CD8-positive, alpha-beta memory T cell (primary cell): ENCODE measurements at regions not wholly inside any gene's neighbourhood (a gene's known extent, or its start where the extent isn't known, plus 50 kb on each side); places are given as distances from the start of the nearest gene placed in this dataset.

Experiments
- CTCF ChIA-PET: fragments of 350-600 bp; sonication (Branson Sonifier 250); formaldehyde crosslinking; loops from one replicate; lab custom pipeline; 2021; ENCODE audit warnings: antibody characterized with exemption; lab: Charles Lee
- POLR2A ChIA-PET: fragments of 350-600 bp; sonication (Branson Sonifier 250); formaldehyde crosslinking; loops from one replicate; lab custom pipeline; 2021; ENCODE audit warnings: antibody characterized with exemption; lab: Charles Lee
- DNase-seq, 5 donors: peaks; one replicate each; pipeline versions ENCODE4 v3.0.0 to v3.0.0-alpha.2; 2020 to 2022; ENCODE audit warnings: mixed read lengths in 1 of 5
- H3K27ac ChIP-seq: one replicate; pipeline ENCODE4 v1.7.0; 2013; ENCODE audit warnings: low read depth, mild to moderate bottlenecking, low read length, moderate library complexity
- H3K27me3 ChIP-seq: 2 replicates; pipeline ENCODE4 v1.7.0; 2013; ENCODE audit warnings: low read length, mild to moderate bottlenecking; ENCODE audit not compliant: insufficient read depth, poor library complexity, severe bottlenecking
- H3K36me3 ChIP-seq: 2 replicates; pipeline ENCODE4 v1.7.0; 2013; ENCODE audit warnings: mild to moderate bottlenecking, low read length, moderate library complexity; ENCODE audit not compliant: insufficient read depth
- H3K4me1 ChIP-seq: 2 replicates; pipeline ENCODE4 v1.7.0; 2013; ENCODE audit warnings: mild to moderate bottlenecking, low read length, moderate library complexity; ENCODE audit not compliant: insufficient read depth
- H3K4me3 ChIP-seq: 2 replicates; pipeline ENCODE4 v1.7.0; 2013; ENCODE audit warnings: mild to moderate bottlenecking, low read length
- H3K9me3 ChIP-seq: 2 replicates; pipeline ENCODE4 v1.7.0; 2013; ENCODE audit warnings: mild to moderate bottlenecking, low read length
- H3K27ac Mint-ChIP-seq, 8 donors: one replicate each; pipeline ENCODE4 v1.8.0; 2020 to 2021; ENCODE audit warnings: mixed read lengths in 8 of 8, mild to moderate bottlenecking in 6 of 8, inconsistent platforms in 3 of 8, moderate library complexity in 3 of 8
- H3K27me3 Mint-ChIP-seq, 2 donors: one replicate each; pipeline ENCODE4 v1.8.0; 2020 to 2021; ENCODE audit warnings: mixed read lengths in 2 of 2, mild to moderate bottlenecking in 1 of 2, moderate library complexity in 1 of 2
- H3K36me3 Mint-ChIP-seq, 3 donors: one replicate each; pipeline ENCODE4 v1.8.0; 2020 to 2021; ENCODE audit warnings: mixed read lengths in 3 of 3, inconsistent platforms in 1 of 3, mild to moderate bottlenecking in 1 of 3
- H3K4me1 Mint-ChIP-seq, 3 donors: one replicate each; pipeline ENCODE4 v1.8.0; 2020 to 2021; ENCODE audit warnings: mixed read lengths in 3 of 3, inconsistent platforms in 1 of 3, mild to moderate bottlenecking in 1 of 3
- H3K4me3 Mint-ChIP-seq, 7 donors: one replicate each; pipeline ENCODE4 v1.8.0; 2020 to 2021; ENCODE audit warnings: mixed read lengths in 7 of 7, mild to moderate bottlenecking in 6 of 7, moderate library complexity in 4 of 7, inconsistent platforms in 2 of 7
- H3K9me3 Mint-ChIP-seq, 5 donors: one replicate each; pipeline ENCODE4 v1.8.0; 2020 to 2022; ENCODE audit warnings: mixed read lengths in 5 of 5, mild to moderate bottlenecking in 3 of 5, moderate library complexity in 2 of 5, inconsistent platforms in 1 of 5

DNA sequence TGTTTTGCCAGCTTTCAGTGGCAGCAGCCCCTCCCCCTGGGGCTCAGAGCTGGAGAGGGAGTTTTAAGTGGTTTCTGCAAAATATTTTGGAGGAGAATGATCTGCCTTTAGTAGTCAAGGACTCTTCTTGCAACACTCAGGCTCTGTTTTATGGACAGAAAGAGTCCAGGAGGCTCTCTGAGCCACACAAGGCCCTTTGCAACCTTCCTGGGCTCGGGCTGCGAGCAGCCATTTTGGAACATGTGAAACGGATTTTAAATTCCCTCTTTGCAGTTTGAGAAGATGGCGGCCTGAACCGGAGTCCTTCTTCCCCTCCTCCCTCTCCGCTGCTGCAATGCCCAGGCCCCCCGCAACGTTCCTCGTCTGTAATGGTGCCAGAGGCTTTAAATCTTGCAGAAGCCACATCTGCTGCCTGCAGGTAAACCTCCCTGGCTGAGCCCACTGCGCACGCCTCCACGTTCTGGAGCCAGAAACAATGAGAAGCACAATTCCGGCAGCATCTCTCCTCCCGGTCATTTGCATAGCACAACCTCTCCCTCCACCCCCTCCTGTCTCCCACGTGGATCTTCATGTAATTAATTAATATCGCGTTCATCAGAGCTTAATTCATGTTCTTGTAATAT, 386.1 kb downstream of the SEC14L1 start:
- H3K27me3 ChIP-seq, result peaks cover 7% of the 10 kb centered on the region
- DNase-seq, result no peak
- POLR2A ChIA-PET, result no interaction called here
- Mint-ChIP-seq H3K36me3 (no peaks in the 10 kb centered on the region), H3K27ac (no peak overlapping the region), H3K27me3 (peaks cover 10 to 30% of the 10 kb centered on the region in 2 donors), H3K4me3 (no peak overlapping the region), H3K4me1 (peaks cover 4 to 13% (median 5%) of the 10 kb centered on the region in 3 donors), H3K9me3 (peaks cover 0 to 2% (median 0%) of the 10 kb centered on the region in 5 donors)
- H3K9me3 ChIP-seq, result no peaks in the 10 kb centered on the region
- H3K27ac ChIP-seq, result no peak overlapping the region
- CTCF ChIA-PET, result no interaction called here
- H3K36me3 ChIP-seq, result no peaks in the 10 kb centered on the region
- no peak overlapping the region for H3K4me3 ChIP-seq
- no peaks in the 10 kb centered on the region for H3K4me1 ChIP-seq

DNA sequence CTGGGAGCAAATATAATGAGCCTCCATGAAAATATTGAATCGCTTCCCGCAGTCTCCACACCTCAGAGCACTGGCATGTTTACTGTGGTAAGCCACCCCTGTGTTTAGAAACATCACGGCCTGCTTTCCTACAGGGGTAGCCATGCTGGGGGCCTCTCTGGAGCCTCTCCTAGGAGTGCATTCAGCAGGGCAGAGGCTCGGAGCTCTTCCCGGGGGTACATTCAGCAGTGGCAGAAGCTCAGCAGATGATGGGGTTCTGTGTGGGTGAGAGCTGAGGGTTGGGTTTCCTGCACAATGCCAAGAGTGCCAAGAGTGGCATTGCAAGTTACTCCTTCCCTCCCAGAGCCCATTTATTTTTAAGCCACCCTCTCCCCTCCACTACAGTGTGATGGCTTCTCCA, 386.6 kb downstream of the SEC14L1 start:
- no peaks in the 10 kb centered on the region for H3K36me3 ChIP-seq
- H3K27me3 ChIP-seq, result peaks cover 7% of the 10 kb centered on the region
- H3K9me3 ChIP-seq, result no peaks in the 10 kb centered on the region
- H3K36me3 Mint-ChIP-seq, result no peaks in the 10 kb centered on the region
- ChIA-PET POLR2A (no interaction called here), CTCF (no interaction called here)
- no peak overlapping the region for H3K27ac Mint-ChIP-seq
- peaks cover 10 to 30% of the 10 kb centered on the region in 2 donors for H3K27me3 Mint-ChIP-seq
- H3K4me3 ChIP-seq, result no peak overlapping the region
- peaks cover 4 to 13% (median 5%) of the 10 kb centered on the region in 3 donors for H3K4me1 Mint-ChIP-seq
- DNase-seq, result no peak
- no peaks in the 10 kb centered on the region for H3K4me1 ChIP-seq
- no peak overlapping the region for H3K27ac ChIP-seq
- H3K9me3 Mint-ChIP-seq, result peaks cover 0 to 2% (median 0%) of the 10 kb centered on the region in 5 donors
- no peak overlapping the region for H3K4me3 Mint-ChIP-seq

DNA sequence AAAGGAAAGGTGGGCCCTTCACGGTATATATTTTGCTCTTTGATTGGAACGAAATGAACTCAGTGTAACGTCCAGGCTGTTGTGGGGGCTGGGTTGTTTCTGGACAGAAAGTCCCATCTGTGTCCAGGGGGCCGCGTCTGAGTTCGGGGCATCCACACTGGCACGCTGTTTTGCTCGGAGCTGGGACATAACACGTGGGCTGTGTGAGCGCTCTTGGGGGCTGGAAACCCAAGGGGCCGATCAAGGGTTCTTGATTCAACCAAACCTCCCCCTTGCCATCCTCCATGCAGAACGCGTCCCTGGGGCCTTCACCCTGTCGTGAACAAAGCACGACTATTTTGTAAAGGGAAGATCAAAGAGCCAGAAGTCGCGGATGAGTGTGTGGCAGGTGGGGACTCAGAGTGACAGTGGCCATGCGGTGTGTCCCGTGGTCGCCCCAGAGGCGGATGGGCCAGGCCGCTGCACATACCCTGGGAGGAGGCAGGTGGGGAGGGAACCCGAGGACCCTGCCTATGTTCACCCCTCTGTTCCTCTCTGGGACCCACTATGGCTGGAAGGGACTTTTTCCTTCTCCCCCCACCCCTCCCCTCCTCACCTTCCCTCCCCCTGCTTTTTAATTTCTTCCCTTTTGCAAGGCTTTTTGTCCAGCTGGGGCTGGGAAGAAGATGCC, 387.2 kb downstream of the SEC14L1 start:
- Mint-ChIP-seq H3K27me3 (peaks cover 10 to 30% of the 10 kb centered on the region in 2 donors), H3K4me1 (peaks cover 4 to 15% (median 5%) of the 10 kb centered on the region in 3 donors), H3K4me3 (peak overlapping the region in 1 of 7 donors; percentile 8), H3K36me3 (no peaks in the 10 kb centered on the region), H3K27ac (no peak overlapping the region), H3K9me3 (peaks cover 0 to 2% (median 0%) of the 10 kb centered on the region in 5 donors)
- DNase-seq, result no peak
- CTCF ChIA-PET, result no interaction called here
- H3K9me3 ChIP-seq, result no peaks in the 10 kb centered on the region
- H3K4me3 ChIP-seq, result no peak overlapping the region
- peaks cover 7% of the 10 kb centered on the region for H3K27me3 ChIP-seq
- H3K27ac ChIP-seq, result no peak overlapping the region
- POLR2A ChIA-PET, result no interaction called here
- H3K4me1 ChIP-seq, result no peaks in the 10 kb centered on the region
- H3K36me3 ChIP-seq, result no peaks in the 10 kb centered on the region

DNA sequence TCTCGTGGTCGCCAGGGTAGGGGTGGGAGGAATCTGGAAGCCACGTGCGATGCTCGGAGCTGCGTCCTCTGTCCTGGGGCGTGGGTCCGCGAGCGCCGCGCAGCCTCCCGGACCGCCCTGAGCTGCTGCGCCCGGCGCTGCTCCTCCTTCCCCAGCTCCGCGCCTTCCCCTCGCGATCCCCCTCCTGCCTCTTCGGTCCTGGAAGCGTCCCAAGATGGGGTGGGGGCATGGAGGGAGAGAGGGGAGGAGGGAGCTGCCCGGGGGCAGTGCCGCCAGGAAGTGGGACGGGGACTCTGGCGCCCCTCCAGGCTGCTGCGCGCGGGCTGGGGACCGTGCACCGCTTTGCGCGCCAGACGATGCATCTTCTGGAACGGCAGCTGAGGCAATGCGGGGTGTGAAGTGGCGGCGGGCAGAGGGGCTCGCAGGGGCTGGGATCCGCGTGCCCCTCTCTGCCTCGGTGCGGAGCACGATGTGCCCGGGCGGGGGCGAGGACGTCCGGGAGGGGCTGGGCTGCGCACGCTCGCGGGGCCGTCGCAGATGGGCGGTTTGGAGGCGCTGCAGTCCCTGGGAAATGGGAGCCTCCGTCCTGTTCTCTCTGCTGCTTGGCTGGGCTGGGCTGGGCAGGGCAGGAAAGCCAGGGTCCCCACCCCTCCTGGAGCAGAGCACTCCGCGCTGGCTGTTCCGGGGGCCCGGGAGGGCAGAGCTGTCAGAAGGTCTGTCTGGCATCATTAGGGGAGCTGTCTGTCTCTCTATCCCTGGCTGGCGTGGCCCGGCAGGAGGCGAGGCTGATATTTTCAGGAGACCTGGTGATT, 388.0 kb downstream of the SEC14L1 start:
- Mint-ChIP-seq H3K27ac (no peak overlapping the region), H3K4me1 (peaks cover 4 to 15% (median 5%) of the 10 kb centered on the region in 3 donors), H3K27me3 (peaks cover 10 to 27% of the 10 kb centered on the region in 2 donors), H3K4me3 (peak overlapping the region in 3 of 7 donors; percentile 12 to 82 (median 51)), H3K9me3 (peaks cover 0 to 2% (median 0%) of the 10 kb centered on the region in 5 donors), H3K36me3 (no peaks in the 10 kb centered on the region)
- H3K27me3 ChIP-seq, result peaks cover 7% of the 10 kb centered on the region
- CTCF ChIA-PET, result no interaction called here
- POLR2A ChIA-PET, result no interaction called here
- no peak overlapping the region for H3K27ac ChIP-seq
- no peaks in the 10 kb centered on the region for H3K4me1 ChIP-seq
- H3K4me3 ChIP-seq, result no peak overlapping the region
- peak in 1 of 5 donors; percentile 19 for DNase-seq
- no peaks in the 10 kb centered on the region for H3K36me3 ChIP-seq
- H3K9me3 ChIP-seq, result no peaks in the 10 kb centered on the region

DNA sequence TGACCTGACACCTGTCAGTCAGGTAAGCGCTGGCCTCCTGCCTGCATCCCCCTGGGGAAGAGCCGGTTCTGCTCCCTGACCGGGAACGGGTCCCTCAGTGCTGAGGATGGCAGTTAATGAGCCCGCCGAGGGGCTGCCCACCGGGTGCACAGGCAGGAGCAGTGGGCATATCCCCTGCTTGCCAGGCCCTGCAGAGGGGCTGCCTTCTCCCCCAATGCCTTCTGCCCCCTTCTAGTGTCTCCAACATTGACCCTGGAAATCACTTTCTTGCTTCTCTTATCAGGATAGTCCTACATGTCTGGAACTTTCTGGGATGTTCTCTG, 388.5 kb downstream of the SEC14L1 start:
- POLR2A ChIA-PET, result no interaction called here
- Histone ChIP-seq H3K27ac (no peak overlapping the region), H3K36me3 (no peaks in the 10 kb centered on the region), H3K4me3 (no peak overlapping the region), H3K27me3 (peaks cover 7% of the 10 kb centered on the region), H3K4me1 (no peaks in the 10 kb centered on the region), H3K9me3 (no peaks in the 10 kb centered on the region)
- peaks cover 10 to 26% of the 10 kb centered on the region in 2 donors for H3K27me3 Mint-ChIP-seq
- no peak for DNase-seq
- H3K4me1 Mint-ChIP-seq, result peaks cover 4 to 15% (median 5%) of the 10 kb centered on the region in 3 donors
- CTCF ChIA-PET, result no interaction called here
- peak overlapping the region in 3 of 7 donors; percentile 5 to 51 (median 12) for H3K4me3 Mint-ChIP-seq
- no peak overlapping the region for H3K27ac Mint-ChIP-seq
- no peaks in the 10 kb centered on the region for H3K36me3 Mint-ChIP-seq
- H3K9me3 Mint-ChIP-seq, result peaks cover 0 to 4% (median 2%) of the 10 kb centered on the region in 5 donors

DNA sequence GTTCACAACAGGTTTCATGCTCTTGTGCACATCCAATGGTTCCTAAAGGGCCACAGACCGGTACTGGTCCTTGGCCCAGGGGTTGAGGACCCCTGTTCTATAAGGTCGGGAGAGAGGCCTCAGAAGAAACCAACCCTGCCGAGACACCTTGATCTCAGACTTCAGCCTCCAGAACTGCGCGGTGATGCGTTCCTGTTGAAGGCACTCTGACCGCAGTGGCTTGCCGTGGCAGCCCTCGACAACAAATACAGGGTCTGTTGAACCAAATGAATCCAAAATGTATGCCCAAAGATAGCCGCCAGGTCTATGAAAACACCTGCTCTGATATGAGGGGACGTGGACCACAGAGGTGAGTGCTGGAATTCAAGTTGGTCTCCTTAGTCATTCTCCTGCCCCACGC, 389.8 kb downstream of the SEC14L1 start:
- ChIA-PET POLR2A (no interaction called here), CTCF (no interaction called here)
- Mint-ChIP-seq H3K27me3 (peaks cover 7 to 26% of the 10 kb centered on the region in 2 donors), H3K27ac (no peak overlapping the region), H3K36me3 (no peaks in the 10 kb centered on the region), H3K4me3 (no peak overlapping the region), H3K9me3 (peaks cover 0 to 5% (median 2%) of the 10 kb centered on the region in 5 donors), H3K4me1 (peaks cover 5 to 18% (median 8%) of the 10 kb centered on the region in 3 donors)
- no peak for DNase-seq
- Histone ChIP-seq H3K27ac (no peak overlapping the region), H3K4me3 (no peak overlapping the region), H3K27me3 (peaks cover 7% of the 10 kb centered on the region), H3K9me3 (no peaks in the 10 kb centered on the region), H3K4me1 (no peaks in the 10 kb centered on the region), H3K36me3 (no peaks in the 10 kb centered on the region)

DNA sequence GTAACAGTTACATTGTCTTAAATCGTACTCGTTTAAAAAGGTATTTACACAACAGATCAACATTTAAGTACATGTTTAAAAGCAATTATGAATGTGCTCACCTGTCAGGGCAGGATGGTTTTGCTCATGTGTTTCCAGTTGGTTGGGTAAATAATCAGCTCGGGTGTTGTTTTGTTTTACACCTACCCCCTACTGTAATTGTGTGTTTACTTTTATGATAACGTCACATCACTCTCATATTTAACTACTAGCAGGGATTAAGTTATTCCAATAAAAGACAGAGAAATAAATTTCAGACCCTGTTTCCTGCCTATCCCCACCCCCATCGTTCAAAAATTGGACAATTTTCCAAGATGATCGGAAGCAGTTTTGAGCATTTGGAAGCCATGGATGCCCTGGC, 390.2 kb downstream of the SEC14L1 start:
- Histone ChIP-seq H3K27ac (no peak overlapping the region), H3K9me3 (no peaks in the 10 kb centered on the region), H3K4me1 (no peaks in the 10 kb centered on the region), H3K27me3 (peaks cover 7% of the 10 kb centered on the region), H3K4me3 (no peak overlapping the region), H3K36me3 (no peaks in the 10 kb centered on the region)
- DNase-seq, result no peak
- Mint-ChIP-seq H3K4me3 (no peak overlapping the region), H3K27ac (no peak overlapping the region), H3K9me3 (peaks cover 0 to 5% (median 2%) of the 10 kb centered on the region in 5 donors), H3K27me3 (peaks cover 7 to 29% of the 10 kb centered on the region in 2 donors), H3K4me1 (peaks cover 9 to 22% (median 9%) of the 10 kb centered on the region in 3 donors), H3K36me3 (no peaks in the 10 kb centered on the region)
- CTCF ChIA-PET, result no interaction called here
- POLR2A ChIA-PET, result no interaction called here

DNA sequence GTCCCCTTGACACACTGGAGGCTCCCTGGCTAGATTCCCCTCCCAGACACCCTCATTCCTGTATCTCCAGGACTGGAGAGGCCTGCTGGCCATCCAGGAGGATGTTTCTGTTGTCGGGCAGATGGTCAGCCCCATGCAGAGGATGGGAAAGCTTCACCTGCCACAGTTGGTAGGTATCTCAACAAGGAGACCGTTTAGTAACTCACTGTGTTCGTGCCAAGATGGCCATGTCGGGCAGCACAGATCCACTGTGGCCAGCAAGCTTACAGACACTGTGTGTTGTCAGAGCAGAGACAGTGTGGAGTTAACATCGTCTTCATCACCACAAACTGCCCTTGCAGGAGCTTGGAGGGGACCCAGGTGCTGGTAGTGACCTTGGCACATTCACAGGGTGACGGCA, 390.9 kb downstream of the SEC14L1 start:
- no peak for DNase-seq
- Histone ChIP-seq H3K4me1 (no peaks in the 10 kb centered on the region), H3K36me3 (no peaks in the 10 kb centered on the region), H3K27ac (no peak overlapping the region), H3K4me3 (no peak overlapping the region), H3K9me3 (no peaks in the 10 kb centered on the region), H3K27me3 (peaks cover 7% of the 10 kb centered on the region)
- ChIA-PET POLR2A (no interaction called here), CTCF (no interaction called here)
- H3K36me3 Mint-ChIP-seq, result no peaks in the 10 kb centered on the region
- H3K27me3 Mint-ChIP-seq, result peaks cover 9 to 30% of the 10 kb centered on the region in 2 donors
- H3K4me1 Mint-ChIP-seq, result peaks cover 9 to 23% (median 10%) of the 10 kb centered on the region in 3 donors
- no peak overlapping the region for H3K27ac Mint-ChIP-seq
- H3K4me3 Mint-ChIP-seq, result no peak overlapping the region
- H3K9me3 Mint-ChIP-seq, result peaks cover 0 to 5% (median 2%) of the 10 kb centered on the region in 5 donors
